Smooth muscle cell (in vitro differentiated cells): ENCODE measurements at regions not wholly inside any gene's neighbourhood (a gene's known extent, or its start where the extent isn't known, plus 50 kb on each side); places are given as distances from the start of the nearest gene placed in this dataset.
A peak's percentile ranks its signal among the peaks of the same experiment; 100 is the strongest.

Experiments
- DNase-seq: peaks from one replicate; lab custom pipeline; 2025; ENCODE audit not compliant: unreplicated experiment; lab: John Stamatoyannopoulos, UW
- H2AFZ ChIP-seq: fragments of 200-600 bp; sonication (generic); 2 replicates; pipeline ENCODE4 v1.6.0; 2016; ENCODE audit warnings: antibody characterized with exemption, low read depth, mild to moderate bottlenecking
- H3F3A ChIP-seq: fragments of 200-600 bp; sonication (generic); 2 replicates; pipeline ENCODE4 v1.6.0; 2017; ENCODE audit warnings: antibody characterized with exemption, low read depth
- H3K27ac ChIP-seq: fragments of 200-600 bp; sonication (generic); 2 replicates; pipeline ENCODE4 v1.5.1; 2016; ENCODE audit warnings: low read depth, mild to moderate bottlenecking
- H3K27me3 ChIP-seq: fragments of 200-600 bp; sonication (generic); 2 replicates; pipeline ENCODE4 v1.6.1; 2016; ENCODE audit warnings: low read depth, mild to moderate bottlenecking
- H3K36me3 ChIP-seq: fragments of 200-600 bp; sonication (generic); 2 replicates; pipeline ENCODE4 v1.5.1; 2016; ENCODE audit warnings: low read depth
- H3K4me1 ChIP-seq: fragments of 200-600 bp; sonication (generic); 2 replicates; pipeline ENCODE4 v1.5.1; 2016; ENCODE audit warnings: low read depth
- H3K4me2 ChIP-seq: fragments of 200-600 bp; sonication (generic); 2 replicates; pipeline ENCODE4 v1.6.0; 2016; ENCODE audit warnings: mild to moderate bottlenecking
- H3K4me3 ChIP-seq: fragments of 200-600 bp; sonication (generic); 2 replicates; pipeline ENCODE4 v1.5.1; 2016; ENCODE audit warnings: mild to moderate bottlenecking
- H3K79me2 ChIP-seq: fragments of 200-600 bp; sonication (generic); 2 replicates; pipeline ENCODE4 v1.6.0; 2016; ENCODE audit warnings: low read depth, mild to moderate bottlenecking
- H3K9ac ChIP-seq: fragments of 200-600 bp; sonication (generic); 2 replicates; pipeline ENCODE4 v1.6.0; 2016; ENCODE audit warnings: low read depth
- H3K9me3 ChIP-seq: fragments of 200-600 bp; sonication (generic); replicated peaks from 2 replicates; pipeline ENCODE4 v1.5.1; 2016; ENCODE audit warnings: low read depth
- H4K20me1 ChIP-seq: fragments of 200-600 bp; sonication (generic); 2 replicates; pipeline ENCODE4 v1.6.0; 2016; ENCODE audit warnings: low read depth
- CTCF ChIP-seq: fragments of 200-600 bp; sonication (generic); IDR thresholded peaks from 2 replicates; pipeline ENCODE4 v1.5.1; 2017; ENCODE audit warnings: borderline replicate concordance, mild to moderate bottlenecking, antibody characterized with exemption; ENCODE audit not compliant: insufficient read depth, poor library complexity, severe bottlenecking
- WGBS: methylation state at CpG from one replicate; pipeline ENCODE4 v1.1.7; 2016; ENCODE audit warnings: low lambda C conversion rate; 5-methylcytosine and 5-hydroxymethylcytosine counted together

GRCh38 chr5:118139361-118139760 lies 849.0 kb downstream of the DTWD2 start:
- 93% methylated on average over 1 of the region's 1 CpG for WGBS
- H3K4me1 ChIP-seq = no peaks in the 10 kb centered on the region
- H3K27ac ChIP-seq = no peak overlapping the region
- no peaks in the 10 kb centered on the region for H3K79me2 ChIP-seq
- H3K36me3 ChIP-seq = no peaks in the 10 kb centered on the region
- H3K4me3 ChIP-seq = no peak overlapping the region
- H3K27me3 ChIP-seq = no peaks in the 10 kb centered on the region
- no peak overlapping the region for H3K4me2 ChIP-seq
- no peak overlapping the region for H2AFZ ChIP-seq
- no peaks in the 10 kb centered on the region for H3K9me3 ChIP-seq
- TF ChIP-seq CTCF = no peak
- H3F3A ChIP-seq = no peaks in the 10 kb centered on the region
- DNase-seq = no peak
- no peak overlapping the region for H3K9ac ChIP-seq
- no peaks in the 10 kb centered on the region for H4K20me1 ChIP-seq

- H3K27ac ChIP-seq = no peak overlapping the region
- H3K36me3 ChIP-seq = no peaks in the 10 kb centered on the region
- no peak overlapping the region for H3K4me2 ChIP-seq
- H3K4me3 ChIP-seq = no peak overlapping the region
- no peak for DNase-seq
- TF ChIP-seq CTCF = no peak
- no peaks in the 10 kb centered on the region for H3K4me1 ChIP-seq
- H4K20me1 ChIP-seq = no peaks in the 10 kb centered on the region
- no peaks in the 10 kb centered on the region for H3K79me2 ChIP-seq
- no peak overlapping the region for H3K9ac ChIP-seq
- no peaks in the 10 kb centered on the region for H3K27me3 ChIP-seq
- H3F3A ChIP-seq = no peaks in the 10 kb centered on the region
- no peaks in the 10 kb centered on the region for H3K9me3 ChIP-seq
- H2AFZ ChIP-seq = peak overlapping the region; percentile 27
Observed at GRCh38 chr5:118126159-118126558, 862.2 kb downstream of the DTWD2 start.

GRCh38 chr5:118125687-118126086 lies 862.7 kb downstream of the DTWD2 start:
- DNase-seq = no peak
- TF ChIP-seq CTCF = no peak
- Histone ChIP-seq H3K27me3 (no peaks in the 10 kb centered on the region), H3K27ac (no peak overlapping the region), H3K4me3 (no peak overlapping the region), H3K9ac (no peak overlapping the region), H3K4me1 (no peaks in the 10 kb centered on the region), H4K20me1 (no peaks in the 10 kb centered on the region), H3K79me2 (no peaks in the 10 kb centered on the region), H3K9me3 (no peaks in the 10 kb centered on the region), H3K36me3 (no peaks in the 10 kb centered on the region), H3F3A (no peaks in the 10 kb centered on the region), H3K4me2 (no peak overlapping the region), H2AFZ (no peak overlapping the region)
- 94% methylated on average over 4 of the region's 4 CpGs for WGBS

- Histone ChIP-seq H2AFZ (no peak overlapping the region), H4K20me1 (no peaks in the 10 kb centered on the region), H3K36me3 (no peaks in the 10 kb centered on the region), H3K4me3 (no peak overlapping the region), H3K9me3 (no peaks in the 10 kb centered on the region), H3K9ac (no peak overlapping the region), H3K4me2 (no peak overlapping the region), H3K27ac (no peak overlapping the region), H3K79me2 (no peaks in the 10 kb centered on the region), H3F3A (no peaks in the 10 kb centered on the region), H3K27me3 (no peaks in the 10 kb centered on the region), H3K4me1 (no peaks in the 10 kb centered on the region)
- 92% methylated on average over 3 of the region's 3 CpGs for WGBS
- DNase-seq = no peak
- no peak for TF ChIP-seq CTCF
Observed at GRCh38 chr5:118121258-118121657, 867.1 kb downstream of the DTWD2 start.
